ENCODE measurements at regions not wholly inside any gene's neighbourhood (a gene's known extent, or its start where the extent isn't known, plus 50 kb on each side); places are given as distances from the start of the nearest gene placed in this dataset.

GRCh38 chr3:16795581-16795980 is 89.2 kb upstream of the PLCL2 start:
- H3K4me3 ChIP-seq (ENCODE audit: low read depth, low read length) = no peak overlapping the region
- TF ChIP-seq, protein P1, sequence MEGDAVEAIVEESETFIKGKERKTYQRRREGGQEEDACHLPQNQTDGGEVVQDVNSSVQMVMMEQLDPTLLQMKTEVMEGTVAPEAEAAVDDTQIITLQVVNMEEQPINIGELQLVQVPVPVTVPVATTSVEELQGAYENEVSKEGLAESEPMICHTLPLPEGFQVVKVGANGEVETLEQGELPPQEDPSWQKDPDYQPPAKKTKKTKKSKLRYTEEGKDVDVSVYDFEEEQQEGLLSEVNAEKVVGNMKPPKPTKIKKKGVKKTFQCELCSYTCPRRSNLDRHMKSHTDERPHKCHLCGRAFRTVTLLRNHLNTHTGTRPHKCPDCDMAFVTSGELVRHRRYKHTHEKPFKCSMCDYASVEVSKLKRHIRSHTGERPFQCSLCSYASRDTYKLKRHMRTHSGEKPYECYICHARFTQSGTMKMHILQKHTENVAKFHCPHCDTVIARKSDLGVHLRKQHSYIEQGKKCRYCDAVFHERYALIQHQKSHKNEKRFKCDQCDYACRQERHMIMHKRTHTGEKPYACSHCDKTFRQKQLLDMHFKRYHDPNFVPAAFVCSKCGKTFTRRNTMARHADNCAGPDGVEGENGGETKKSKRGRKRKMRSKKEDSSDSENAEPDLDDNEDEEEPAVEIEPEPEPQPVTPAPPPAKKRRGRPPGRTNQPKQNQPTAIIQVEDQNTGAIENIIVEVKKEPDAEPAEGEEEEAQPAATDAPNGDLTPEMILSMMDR (IDR thresholded peaks at IDR 0.05; ENCODE audit: borderline replicate concordance, insufficient read depth, low read depth, low read length) = no peak

- H3K4me3 ChIP-seq (ENCODE audit: low read depth, low read length) = no peak overlapping the region
- TF ChIP-seq, protein P1 (IDR thresholded peaks at IDR 0.05; ENCODE audit: borderline replicate concordance, insufficient read depth, low read depth, low read length) = no peak
These were observed 86.9 kb upstream of the PLCL2 start for GRCh38 chr3:16797831-16798230.

DNA sequence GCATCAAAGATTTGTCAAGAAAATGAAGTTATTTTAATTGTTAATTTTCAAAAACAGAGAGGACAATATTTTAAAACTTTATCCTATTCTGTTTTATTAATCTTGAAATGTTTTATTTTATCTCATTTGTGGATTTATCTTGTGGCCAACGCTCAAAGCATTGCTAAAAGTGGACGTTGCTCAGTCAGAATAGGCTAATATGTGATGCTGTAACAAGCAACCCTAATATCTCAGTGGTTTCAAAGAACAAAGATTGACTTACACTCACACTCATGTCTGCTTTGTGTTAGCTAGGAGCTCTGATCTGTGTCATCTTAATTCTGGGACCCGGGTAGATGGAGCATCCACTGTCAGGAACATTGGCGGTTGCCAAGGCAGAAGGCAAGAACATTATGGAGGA is 86.0 kb upstream of the PLCL2 start:
- TF ChIP-seq, protein P1 (IDR thresholded peaks at IDR 0.05; ENCODE audit: borderline replicate concordance, insufficient read depth, low read depth, low read length) = no peak
- H3K4me3 ChIP-seq (ENCODE audit: low read depth, low read length) = no peak overlapping the region

DNA sequence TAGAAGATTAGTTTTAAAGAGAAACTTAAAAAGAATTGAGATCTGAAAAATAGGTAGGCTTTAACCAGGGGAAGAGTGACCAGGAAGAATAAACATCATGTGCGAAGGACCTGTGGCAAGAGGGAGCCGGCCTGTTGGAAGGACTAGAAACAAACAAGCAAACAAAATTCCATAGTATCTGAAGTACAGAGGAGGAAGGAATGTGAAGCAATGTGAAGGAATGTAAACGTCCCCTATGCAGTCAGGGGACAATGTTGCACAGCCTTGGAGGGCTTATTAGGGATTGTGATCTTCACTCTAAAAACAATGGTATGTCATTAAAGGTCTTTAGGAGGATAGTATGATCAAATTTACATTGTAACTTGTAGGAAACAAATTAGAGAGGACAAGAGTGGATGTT is 84.4 kb upstream of the PLCL2 start:
- TF ChIP-seq, protein P1 (IDR thresholded peaks at IDR 0.05; ENCODE audit: borderline replicate concordance, insufficient read depth, low read depth, low read length) = no peak

GRCh38 chr3:16801223-16801622 is 83.5 kb upstream of the PLCL2 start:
- TF ChIP-seq, protein P1 (IDR thresholded peaks at IDR 0.05; ENCODE audit: borderline replicate concordance, insufficient read depth, low read depth, low read length) = no peak
- H3K4me3 ChIP-seq (ENCODE audit: low read depth, low read length) = no peak overlapping the region

More for the DNA sequence above, 84.4 kb upstream of the PLCL2 start:
- no peak overlapping the region for H3K4me3 ChIP-seq (ENCODE audit: low read depth, low read length)

DNA sequence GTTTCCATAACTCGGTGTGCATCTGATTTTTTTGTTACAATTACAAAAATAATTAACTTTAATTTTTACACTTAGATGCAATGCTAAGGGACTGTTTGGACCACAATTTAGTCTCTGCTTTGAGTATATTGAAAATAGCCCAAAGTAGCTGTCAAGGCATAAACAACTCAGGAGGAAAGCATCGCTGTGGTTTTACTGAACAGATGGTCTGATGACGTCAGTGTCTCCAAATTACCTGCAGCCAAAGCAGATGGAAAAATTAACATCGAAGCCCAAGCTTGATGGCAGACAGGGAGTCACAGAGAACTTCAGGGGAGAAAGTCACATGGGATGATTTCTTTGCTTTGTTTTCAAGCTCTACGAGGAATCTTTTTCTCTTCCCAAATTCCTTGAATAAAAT is 83.1 kb upstream of the PLCL2 start:
- H3K4me3 ChIP-seq (ENCODE audit: low read depth, low read length) = no peak overlapping the region
- TF ChIP-seq, protein P1 (IDR thresholded peaks at IDR 0.05; ENCODE audit: borderline replicate concordance, insufficient read depth, low read depth, low read length) = no peak

- no peak overlapping the region for H3K4me3 ChIP-seq (ENCODE audit: low read depth, low read length)
These were observed 82.4 kb upstream of the PLCL2 start for GRCh38 chr3:16802389-16802788.

More at GRCh38 chr3:16802389-16802788, 82.4 kb upstream of the PLCL2 start:
- TF ChIP-seq, protein P1 (IDR thresholded peaks at IDR 0.05; ENCODE audit: borderline replicate concordance, insufficient read depth, low read depth, low read length) = no peak

All from GM12875 (cell line).